ENCODE measurements at regions not wholly inside any gene's neighbourhood (a gene's known extent, or its start where the extent isn't known, plus 50 kb on each side); places are given as distances from the start of the nearest gene placed in this dataset.
"Not testable (repeated sequence)": the region's sequence is repeated elsewhere in the genome, so short reads cannot be mapped to it uniquely, and the experiment has no call there.

DNA sequence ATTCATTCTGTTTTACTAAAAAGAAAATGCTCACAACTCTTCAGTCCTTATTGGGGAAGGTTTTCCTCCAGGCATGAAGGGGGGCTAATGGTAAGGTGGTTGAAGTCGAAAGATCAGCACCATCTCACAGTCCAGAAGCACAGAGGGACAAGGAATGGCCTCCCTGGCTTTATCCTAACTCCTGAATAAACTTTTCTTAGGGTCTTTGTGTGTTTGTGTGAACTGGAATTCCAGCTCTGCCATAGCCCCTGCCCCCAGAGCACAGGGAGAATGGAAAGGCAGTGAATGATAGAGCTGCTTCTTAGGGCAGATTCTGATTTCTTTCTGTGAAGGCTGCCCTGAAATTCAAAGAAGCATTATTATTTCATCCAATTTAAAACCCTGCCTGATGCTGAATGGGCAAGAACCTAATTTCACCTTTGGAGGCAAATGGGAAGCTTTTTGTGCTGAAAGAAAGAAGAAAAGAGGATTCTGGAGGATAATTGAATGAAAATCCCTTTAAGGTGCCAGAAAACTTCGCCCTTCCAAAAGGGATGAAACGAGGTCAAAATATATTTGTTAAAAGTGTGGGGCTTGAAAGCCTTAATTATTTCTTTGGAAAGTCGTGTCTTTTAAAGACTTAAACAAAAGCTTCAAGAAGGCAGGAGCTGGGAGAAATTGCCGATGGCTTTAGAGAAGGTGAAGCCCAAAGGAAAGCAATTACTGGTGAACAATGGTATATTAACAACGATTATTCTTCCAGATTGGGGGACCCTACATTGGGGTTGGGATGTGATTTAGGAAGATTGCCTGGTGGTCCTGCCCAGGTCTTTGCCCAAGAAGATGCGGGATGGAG lies 259.9 kb upstream of the RGMA start:
- no peaks in the 10 kb centered on the region for H3K9me3 ChIP-seq
- TF ChIP-seq POLR2A (IDR thresholded peaks at IDR 0.05), result no peak
- TF ChIP-seq, protein P1, sequence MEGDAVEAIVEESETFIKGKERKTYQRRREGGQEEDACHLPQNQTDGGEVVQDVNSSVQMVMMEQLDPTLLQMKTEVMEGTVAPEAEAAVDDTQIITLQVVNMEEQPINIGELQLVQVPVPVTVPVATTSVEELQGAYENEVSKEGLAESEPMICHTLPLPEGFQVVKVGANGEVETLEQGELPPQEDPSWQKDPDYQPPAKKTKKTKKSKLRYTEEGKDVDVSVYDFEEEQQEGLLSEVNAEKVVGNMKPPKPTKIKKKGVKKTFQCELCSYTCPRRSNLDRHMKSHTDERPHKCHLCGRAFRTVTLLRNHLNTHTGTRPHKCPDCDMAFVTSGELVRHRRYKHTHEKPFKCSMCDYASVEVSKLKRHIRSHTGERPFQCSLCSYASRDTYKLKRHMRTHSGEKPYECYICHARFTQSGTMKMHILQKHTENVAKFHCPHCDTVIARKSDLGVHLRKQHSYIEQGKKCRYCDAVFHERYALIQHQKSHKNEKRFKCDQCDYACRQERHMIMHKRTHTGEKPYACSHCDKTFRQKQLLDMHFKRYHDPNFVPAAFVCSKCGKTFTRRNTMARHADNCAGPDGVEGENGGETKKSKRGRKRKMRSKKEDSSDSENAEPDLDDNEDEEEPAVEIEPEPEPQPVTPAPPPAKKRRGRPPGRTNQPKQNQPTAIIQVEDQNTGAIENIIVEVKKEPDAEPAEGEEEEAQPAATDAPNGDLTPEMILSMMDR (IDR thresholded peaks at IDR 0.05), result no peak
- H3K27me3 ChIP-seq, result no peaks in the 10 kb centered on the region
- no peak overlapping the region for H3K27ac ChIP-seq
- intact Hi-C loops (cut with DNase I; ENCODE audit: low total_unique reads), result no loop called here
- DNase-seq, result no peak
- no peak overlapping the region for H3K4me3 ChIP-seq
- no peaks in the 10 kb centered on the region for H3K4me1 ChIP-seq
- 83% methylated on average over 7 of the region's 7 CpGs for WGBS, 2 donors
- H3K36me3 ChIP-seq (ENCODE audit: low read depth, missing control alignments), result no peaks in the 10 kb centered on the region

DNA sequence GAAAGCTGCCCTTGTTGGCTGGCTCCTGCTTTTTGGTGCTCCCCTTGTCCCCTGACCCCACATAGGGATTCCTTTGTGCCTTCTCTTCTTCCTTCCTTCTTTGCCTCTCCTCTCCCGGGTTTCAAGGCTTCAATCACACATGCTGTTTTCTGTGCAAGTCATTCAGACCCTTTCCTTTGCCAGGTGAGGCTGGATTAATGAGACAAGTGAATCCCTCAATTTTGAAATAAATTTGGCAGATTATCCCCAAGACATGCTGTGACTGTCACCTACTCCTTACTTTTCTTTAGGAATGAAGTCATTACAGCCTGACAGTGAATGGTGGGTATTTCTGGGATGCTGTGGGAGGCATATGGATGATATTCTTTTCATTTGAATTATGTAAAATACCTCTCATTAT lies 259.0 kb upstream of the RGMA start:
- no peak for TF ChIP-seq POLR2A (IDR thresholded peaks at IDR 0.05)
- TF ChIP-seq, protein P1 (IDR thresholded peaks at IDR 0.05), result no peak
- intact Hi-C loops (cut with DNase I; ENCODE audit: low total_unique reads), result no loop called here

GRCh38 chr15:93345981-93346380 lies 257.0 kb upstream of the RGMA start:
- no peak for DNase-seq

More for the DNA sequence above, 259.0 kb upstream of the RGMA start:
- Histone ChIP-seq H3K4me3 (no peak overlapping the region), H3K27ac (no peak overlapping the region), H3K4me1 (no peaks in the 10 kb centered on the region), H3K27me3 (no peaks in the 10 kb centered on the region), H3K36me3 (ENCODE audit: low read depth, missing control alignments) (no peaks in the 10 kb centered on the region), H3K9me3 (no peaks in the 10 kb centered on the region)
- WGBS, 2 donors, result 67 to 74% methylated on average over 1 of the region's 1 CpG
- no peak for DNase-seq

DNA sequence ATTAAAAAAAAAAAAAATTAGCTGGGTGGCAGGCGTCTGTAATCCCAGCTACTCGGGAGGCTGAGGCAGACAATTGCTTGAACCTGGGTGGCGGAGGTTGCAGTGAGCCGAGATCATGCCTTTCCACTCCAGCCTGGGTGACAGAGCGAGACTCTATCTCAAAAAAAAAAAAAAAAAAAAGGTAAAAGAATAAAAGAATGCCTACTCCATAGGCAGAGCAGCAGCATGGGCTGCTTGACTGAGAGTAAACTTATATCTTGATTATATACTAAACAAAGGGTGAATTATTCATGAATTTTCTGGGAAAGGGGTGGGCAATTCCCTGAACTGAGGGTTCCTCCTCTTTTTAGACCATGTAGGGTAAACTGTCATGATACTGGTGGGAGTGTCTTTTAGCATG lies 254.4 kb upstream of the RGMA start:
- DNase-seq; H3K27me3 ChIP-seq; intact Hi-C loops (cut with DNase I; ENCODE audit: low total_unique reads): not testable (repeated sequence)

More at GRCh38 chr15:93345981-93346380, 257.0 kb upstream of the RGMA start:
- WGBS, 2 donors, result 70 to 77% methylated on average over 6 of the region's 6 CpGs
- Histone ChIP-seq H3K36me3 (ENCODE audit: low read depth, missing control alignments) (no peaks in the 10 kb centered on the region), H3K4me3 (no peak overlapping the region), H3K9me3 (no peaks in the 10 kb centered on the region), H3K4me1 (no peaks in the 10 kb centered on the region), H3K27me3 (no peaks in the 10 kb centered on the region), H3K27ac (no peak overlapping the region)
- intact Hi-C loops (cut with DNase I; ENCODE audit: low total_unique reads), result no loop called here
- TF ChIP-seq, protein P1 (IDR thresholded peaks at IDR 0.05), result no peak
- no peak for TF ChIP-seq POLR2A (IDR thresholded peaks at IDR 0.05)

GRCh38 chr15:93341164-93341563 lies 252.2 kb upstream of the RGMA start:
- intact Hi-C loops (cut with DNase I; ENCODE audit: low total_unique reads), result no loop called here
- no peak overlapping the region for H3K27ac ChIP-seq
- TF ChIP-seq, protein P1 (IDR thresholded peaks at IDR 0.05), result no peak
- no peak for TF ChIP-seq POLR2A (IDR thresholded peaks at IDR 0.05)
- WGBS, 2 donors, result 72 to 91% methylated on average over 4 of the region's 4 CpGs
- DNase-seq, result no peak
- H3K4me3 ChIP-seq, result no peak overlapping the region
- H3K36me3 ChIP-seq (ENCODE audit: low read depth, missing control alignments), result no peaks in the 10 kb centered on the region
- H3K4me1 ChIP-seq, result no peaks in the 10 kb centered on the region
- no peaks in the 10 kb centered on the region for H3K9me3 ChIP-seq
- H3K27me3 ChIP-seq, result no peaks in the 10 kb centered on the region

More for the DNA sequence above, 254.4 kb upstream of the RGMA start:
- WGBS, 2 donors, result 68 to 79% methylated on average over 5 of the region's 5 CpGs
- not testable (repeated sequence) for H3K4me3 ChIP-seq; H3K4me1 ChIP-seq; H3K27ac ChIP-seq; H3K36me3 ChIP-seq (ENCODE audit: low read depth, missing control alignments); H3K9me3 ChIP-seq

Measured in testis (tissue), 2 donors.